ENCODE measurements at regions not wholly inside any gene's neighbourhood (a gene's known extent, or its start where the extent isn't known, plus 50 kb on each side); places are given as distances from the start of the nearest gene placed in this dataset.
A peak's percentile ranks its signal among the peaks of the same experiment; 100 is the strongest.

GRCh38 chr14:101669629-101670028, 91.9 kb upstream of the PPP2R5C start (continued):
- TF ChIP-seq ZNF398 (CRISPR knock-in tag; IDR thresholded peaks at IDR 0.05): no peak
- no peak for TF ChIP-seq POLR2A (conservative IDR thresholded peaks at IDR 0.05)
- TF ChIP-seq PPARD (CRISPR knock-in tag; IDR thresholded peaks at IDR 0.05): no peak
- no peak for TF ChIP-seq ZNF668 (CRISPR knock-in tag; IDR thresholded peaks at IDR 0.05)
- TF ChIP-seq HOXB6 (CRISPR knock-in tag; IDR thresholded peaks at IDR 0.05; ENCODE audit: borderline replicate concordance): no peak
- TF ChIP-seq MYNN (IDR thresholded peaks at IDR 0.05): no peak
- no peak for TF ChIP-seq MYNN (CRISPR knock-in tag; IDR thresholded peaks at IDR 0.05)
- no peak for TF ChIP-seq ZC3H8 (IDR thresholded peaks at IDR 0.05)
- TF ChIP-seq ZBTB8A (IDR thresholded peaks at IDR 0.05; ENCODE audit: partially characterized antibody): no peak
- 0 out of 2 replicates have a peak, but pooled peaks have one; percentile 29 for TF ChIP-seq ZEB2 (IDR thresholded peaks at IDR 0.05)
- TF ChIP-seq HDAC2 (IDR thresholded peaks at IDR 0.05): no peak
- TF ChIP-seq, protein P1, sequence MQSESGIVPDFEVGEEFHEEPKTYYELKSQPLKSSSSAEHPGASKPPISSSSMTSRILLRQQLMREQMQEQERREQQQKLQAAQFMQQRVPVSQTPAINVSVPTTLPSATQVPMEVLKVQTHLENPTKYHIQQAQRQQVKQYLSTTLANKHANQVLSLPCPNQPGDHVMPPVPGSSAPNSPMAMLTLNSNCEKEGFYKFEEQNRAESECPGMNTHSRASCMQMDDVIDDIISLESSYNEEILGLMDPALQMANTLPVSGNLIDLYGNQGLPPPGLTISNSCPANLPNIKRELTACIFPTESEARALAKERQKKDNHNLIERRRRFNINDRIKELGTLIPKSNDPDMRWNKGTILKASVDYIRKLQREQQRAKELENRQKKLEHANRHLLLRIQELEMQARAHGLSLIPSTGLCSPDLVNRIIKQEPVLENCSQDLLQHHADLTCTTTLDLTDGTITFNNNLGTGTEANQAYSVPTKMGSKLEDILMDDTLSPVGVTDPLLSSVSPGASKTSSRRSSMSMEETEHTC (IDR thresholded peaks at IDR 0.05): no peak
- no peak for TF ChIP-seq HEY1 (CRISPR knock-in tag; IDR thresholded peaks at IDR 0.05; ENCODE audit: borderline replicate concordance)
- TF ChIP-seq, protein P2, sequence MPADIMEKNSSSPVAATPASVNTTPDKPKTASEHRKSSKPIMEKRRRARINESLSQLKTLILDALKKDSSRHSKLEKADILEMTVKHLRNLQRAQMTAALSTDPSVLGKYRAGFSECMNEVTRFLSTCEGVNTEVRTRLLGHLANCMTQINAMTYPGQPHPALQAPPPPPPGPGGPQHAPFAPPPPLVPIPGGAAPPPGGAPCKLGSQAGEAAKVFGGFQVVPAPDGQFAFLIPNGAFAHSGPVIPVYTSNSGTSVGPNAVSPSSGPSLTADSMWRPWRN (IDR thresholded peaks at IDR 0.05; ENCODE audit: low read depth): no peak
- TF ChIP-seq TRIM28 (IDR thresholded peaks at IDR 0.05): peak; percentile 57; the same call in 1 of the 2 replicates

Measured in K562 (cell line).